HuH-7.5 (cell line): ENCODE measurements at regions not wholly inside any gene's neighbourhood (a gene's known extent, or its start where the extent isn't known, plus 50 kb on each side); places are given as distances from the start of the nearest gene placed in this dataset.

Experiments
- DNase-seq: peaks from one replicate; pipeline ENCODE4 v3.0.0; 2011; ENCODE audit warnings: low spot score

DNA sequence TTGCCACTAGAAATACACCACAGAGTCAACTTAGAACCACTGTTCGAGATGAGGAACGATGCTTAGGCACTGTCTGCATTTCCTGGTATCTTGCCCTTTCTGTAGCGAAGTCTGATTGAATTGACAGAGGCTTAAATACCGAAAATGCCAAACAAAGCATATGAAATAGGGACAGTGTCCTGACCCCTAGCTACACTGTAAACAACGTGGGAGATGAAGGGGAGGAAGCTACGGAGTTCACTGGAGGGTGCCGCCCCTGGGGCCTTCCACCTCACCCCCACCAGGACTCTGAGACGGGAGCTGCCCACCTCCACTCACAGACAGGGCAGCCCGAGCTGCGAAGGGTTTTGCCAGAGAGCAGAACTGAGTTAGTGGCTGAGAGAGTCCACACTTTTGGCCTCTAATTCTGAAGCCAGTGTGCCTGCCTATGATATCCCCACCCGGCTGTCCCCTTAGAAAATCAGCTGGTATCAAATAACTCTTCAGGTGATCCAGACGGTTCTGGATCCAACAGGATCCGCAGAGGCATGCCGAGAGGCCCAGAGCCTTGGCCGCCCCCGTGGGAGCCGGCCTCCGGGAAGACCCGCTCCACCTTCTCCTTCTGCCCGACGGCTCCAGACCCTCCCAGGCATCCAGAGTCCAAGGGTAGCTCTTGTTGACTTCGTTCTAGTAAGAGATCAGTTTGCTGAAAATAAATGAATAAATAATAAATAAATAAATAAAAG is 230.7 kb upstream of the DIO3 start:
- no peak for DNase-seq

GRCh38 chr14:101331141-101331525 is 230.2 kb upstream of the DIO3 start:
- DNase-seq = no peak

- no peak for DNase-seq
Observed at GRCh38 chr14:101331661-101332169, 229.6 kb upstream of the DIO3 start.

DNA sequence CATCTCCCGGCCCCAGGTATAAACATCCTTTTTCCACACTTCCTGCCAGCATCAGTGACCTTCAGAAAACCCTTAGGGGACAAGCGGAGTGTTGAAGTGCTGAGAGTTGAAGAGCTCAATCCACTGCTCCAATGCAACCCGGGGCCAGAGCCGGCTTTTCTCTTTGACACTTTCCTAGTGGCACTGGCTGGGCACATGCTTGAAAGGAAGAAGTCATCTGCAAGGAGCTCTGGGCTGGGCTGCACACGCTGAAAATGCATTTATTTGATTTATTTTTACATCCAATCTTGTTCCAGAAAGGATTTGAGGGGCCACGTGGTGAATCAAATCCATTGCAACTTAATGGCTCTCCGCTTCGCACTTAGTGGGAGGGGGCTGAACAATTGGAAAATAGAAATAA is 229.0 kb upstream of the DIO3 start:
- DNase-seq = no peak

GRCh38 chr14:101333335-101334280 is 227.7 kb upstream of the DIO3 start:
- DNase-seq = no peak

DNA sequence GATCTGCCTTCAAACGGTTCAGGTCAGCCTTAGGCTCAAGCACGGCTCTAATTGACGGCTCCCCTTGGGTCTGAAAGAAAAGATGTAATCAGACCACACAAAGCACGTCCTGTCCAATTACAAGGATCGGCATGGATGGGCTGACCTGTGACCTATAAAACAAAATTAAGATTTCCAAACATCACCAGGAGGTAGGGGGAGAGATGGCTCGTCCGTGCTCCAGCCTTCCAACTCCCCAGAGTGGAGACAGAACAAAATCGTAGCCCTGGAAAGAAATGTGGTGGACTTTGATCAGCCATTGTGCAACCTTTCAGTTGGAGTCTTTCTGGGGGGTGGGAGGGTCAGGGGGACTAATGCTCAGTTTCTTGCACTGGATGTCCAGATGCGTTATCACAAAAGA is 226.6 kb upstream of the DIO3 start:
- DNase-seq = no peak

- DNase-seq = no peak
Observed at GRCh38 chr14:101335061-101335661, 226.1 kb upstream of the DIO3 start.

- no peak for DNase-seq
Observed at GRCh38 chr14:101336183-101336582, 225.1 kb upstream of the DIO3 start.

GRCh38 chr14:101337053-101337452 is 224.2 kb upstream of the DIO3 start:
- DNase-seq = no peak

GRCh38 chr14:101340556-101340955 is 220.7 kb upstream of the DIO3 start:
- no peak for DNase-seq

DNA sequence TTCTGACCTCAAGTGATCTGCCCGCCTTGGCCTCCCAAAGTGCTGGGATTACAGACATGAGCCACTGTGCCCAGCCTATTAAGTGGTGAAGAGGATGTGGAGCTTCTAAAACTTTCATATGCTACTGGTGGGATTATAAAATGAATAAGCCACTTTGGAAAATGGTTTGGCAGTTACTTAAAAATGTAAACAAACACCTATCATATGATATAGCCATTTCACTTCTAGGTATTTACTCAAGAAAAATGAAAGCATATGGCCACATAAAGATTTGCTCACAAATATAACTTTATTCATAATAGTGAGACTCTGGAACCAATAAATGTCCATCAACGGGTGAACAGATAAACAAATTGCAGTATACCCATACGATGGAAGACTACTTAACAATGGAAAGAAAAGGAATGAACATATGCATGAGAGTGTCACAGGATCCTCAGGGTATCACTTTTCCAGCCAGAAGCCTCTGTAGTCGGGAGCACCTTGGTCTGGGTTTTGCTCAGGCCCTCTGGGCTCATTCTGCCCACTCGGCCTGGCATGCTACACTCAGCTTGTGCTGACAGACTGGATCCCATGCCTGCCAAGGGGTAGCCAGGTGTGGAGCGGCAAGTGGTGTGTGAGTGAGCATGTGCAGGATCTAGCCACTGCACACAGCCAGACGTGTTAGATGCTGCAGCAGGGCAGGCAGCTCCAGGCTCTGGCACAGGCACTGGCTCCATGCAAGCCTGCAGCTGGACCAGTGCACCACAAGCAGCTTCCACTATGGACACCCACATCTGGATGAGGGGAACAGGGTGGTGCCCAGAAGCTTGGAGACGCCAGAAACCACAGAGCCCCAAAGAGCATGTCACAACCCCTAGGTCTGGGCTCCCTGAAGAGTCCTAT is 213.2 kb upstream of the DIO3 start:
- DNase-seq = no peak

DNA sequence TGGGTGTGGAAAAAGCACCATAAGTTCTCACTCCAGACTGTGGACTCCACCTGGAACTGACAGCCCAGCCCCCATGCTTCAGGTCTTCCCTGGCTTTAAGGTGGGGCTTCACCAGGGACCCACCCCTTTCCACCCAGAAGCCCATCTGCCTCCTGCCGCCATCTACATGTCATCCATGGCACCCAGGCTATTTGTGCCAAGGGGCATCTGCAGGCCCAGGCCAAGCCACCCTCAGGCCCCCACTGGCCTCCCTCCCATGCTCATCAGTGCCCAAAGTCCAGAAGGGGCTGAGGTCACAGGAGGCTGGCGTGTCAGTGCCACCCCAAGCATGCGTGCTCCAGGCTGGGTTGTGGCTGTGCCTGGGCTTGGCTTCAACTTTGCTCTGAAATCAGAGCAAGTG is 212.2 kb upstream of the DIO3 start:
- DNase-seq = no peak

DNA sequence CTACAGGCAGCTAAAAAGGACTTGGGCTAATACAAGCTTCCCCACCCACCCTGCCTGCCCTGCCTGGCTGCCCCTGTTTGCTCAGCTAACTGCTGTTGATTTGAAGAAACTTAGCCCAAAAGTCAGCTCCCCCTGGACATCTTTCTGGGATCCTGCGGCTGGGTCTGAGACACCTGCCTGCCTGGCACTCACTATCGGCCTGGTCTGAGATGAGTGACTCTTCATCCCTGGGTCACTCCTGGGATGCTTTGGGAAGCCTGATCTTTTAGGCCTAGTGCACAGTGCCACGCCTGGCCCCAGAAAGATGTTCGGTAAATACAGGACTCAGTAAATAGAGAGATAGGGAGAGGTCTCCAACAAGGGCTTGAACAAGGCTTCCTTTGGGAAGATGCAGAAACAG is 211.3 kb upstream of the DIO3 start:
- DNase-seq = no peak

DNA sequence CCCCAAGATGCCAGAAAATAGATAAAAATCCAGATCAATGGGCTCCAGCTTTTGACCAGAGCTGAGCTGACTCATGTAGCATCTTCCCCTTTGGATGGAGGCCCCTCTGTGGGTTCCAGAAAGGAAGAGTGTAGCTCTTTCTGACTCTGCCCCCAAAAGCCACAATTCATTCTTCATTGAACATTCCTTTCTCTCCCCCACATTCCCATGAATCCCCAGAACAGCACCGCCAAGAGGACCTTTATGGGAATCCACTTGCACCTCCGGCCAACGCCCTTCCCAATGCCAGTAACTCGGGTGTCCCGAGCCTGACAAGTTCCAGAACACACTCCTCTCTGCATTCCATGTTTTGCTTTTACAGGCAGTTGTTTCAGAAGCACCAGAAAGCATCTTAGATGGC is 210.6 kb upstream of the DIO3 start:
- DNase-seq = no peak

DNA sequence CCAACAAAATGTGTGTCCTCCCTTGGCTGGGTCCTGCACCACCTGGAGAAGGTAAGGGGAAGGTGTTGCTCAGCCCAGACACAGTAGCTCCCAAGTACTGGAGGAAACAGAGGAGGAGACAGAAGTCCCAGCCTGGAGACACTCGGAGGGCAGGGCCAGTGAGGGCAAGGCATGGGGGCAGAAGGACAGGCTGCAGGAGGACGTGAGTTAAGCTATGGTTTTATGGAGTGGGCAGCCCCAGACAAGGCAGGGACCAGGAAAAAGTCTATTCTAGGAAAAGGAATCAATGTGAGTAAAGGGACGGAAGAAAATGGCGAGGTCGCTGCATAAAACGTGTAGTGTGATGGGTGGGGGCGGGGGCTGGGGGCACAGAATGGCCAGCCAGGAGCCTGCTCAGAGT is 210.1 kb upstream of the DIO3 start:
- DNase-seq = no peak

- DNase-seq = no peak
Observed at GRCh38 chr14:101351769-101352168, 209.5 kb upstream of the DIO3 start.

- no peak for DNase-seq
Observed at GRCh38 chr14:101352567-101352966, 208.7 kb upstream of the DIO3 start.

GRCh38 chr14:101353422-101353821 is 207.9 kb upstream of the DIO3 start:
- DNase-seq = no peak

DNA sequence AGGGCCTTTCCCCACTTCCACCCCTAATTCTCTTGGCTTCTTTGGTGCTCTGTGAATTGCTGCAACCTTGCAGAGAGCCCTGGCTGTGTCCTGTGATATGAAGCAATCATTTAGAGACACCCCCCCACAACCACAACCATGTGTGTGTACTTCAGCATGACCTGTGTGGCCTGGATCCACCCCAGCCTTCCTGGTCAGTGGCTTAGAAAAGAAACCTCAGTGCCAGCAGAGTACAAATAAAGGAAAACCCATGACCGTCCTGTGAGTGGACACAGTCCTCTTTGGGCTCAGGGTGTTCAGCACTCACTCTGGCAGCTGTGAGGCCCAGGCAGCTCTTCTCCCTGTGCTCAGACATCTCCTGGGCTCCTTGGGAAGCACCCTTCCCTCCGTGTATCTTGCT is 206.6 kb upstream of the DIO3 start:
- DNase-seq = no peak

- DNase-seq = no peak
Observed at GRCh38 chr14:101355284-101355683, 206.0 kb upstream of the DIO3 start.

DNA sequence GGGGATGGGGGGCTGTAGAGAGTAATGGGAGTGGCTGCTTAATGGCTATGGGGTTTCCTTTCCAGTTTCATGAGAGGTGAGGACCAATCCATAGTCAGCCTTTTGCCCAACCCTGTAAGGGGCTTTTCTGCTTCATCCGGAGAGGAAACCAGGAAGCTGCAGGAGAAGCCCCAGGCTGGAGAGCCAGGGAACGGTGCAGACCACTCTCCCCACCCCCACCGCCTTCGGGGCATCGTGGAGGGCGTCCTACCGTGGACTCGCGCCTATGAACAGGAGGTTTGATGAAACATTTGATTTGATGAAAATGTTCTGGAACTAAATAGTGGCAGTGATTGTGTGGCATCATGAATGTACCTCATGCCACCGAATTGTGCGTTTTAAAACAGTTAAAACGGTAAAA is 204.3 kb upstream of the DIO3 start:
- DNase-seq = no peak
